Keratinocyte (primary cell): ENCODE measurements at regions not wholly inside any gene's neighbourhood (a gene's known extent, or its start where the extent isn't known, plus 50 kb on each side); places are given as distances from the start of the nearest gene placed in this dataset.

Experiments used
- DNase-seq: peaks from one replicate; pipeline ENCODE4 v3.0.0-alpha.2; 2011; ENCODE audit warnings: low read depth, missing footprints, low spot score
- FAIRE-seq: peaks from 2 replicates; lab custom pipeline; 2011; peaks lifted over from hg19 to GRCh38; lab: Jason Lieb, UNC
- H2AFZ ChIP-seq: 2 replicates; pipeline ENCODE4 v1.6.0; 2012; ENCODE audit warnings: low read length, control low read depth, inconsistent platforms; ENCODE audit not compliant: control insufficient read depth
- H3K27ac ChIP-seq: 2 replicates; pipeline ENCODE4 v1.5.1; 2011; ENCODE audit warnings: low read length; ENCODE audit not compliant: control insufficient read depth, insufficient read depth
- H3K27me3 ChIP-seq: 3 replicates; pipeline ENCODE4 v1.6.0; 2011; ENCODE audit warnings: low read length; ENCODE audit not compliant: control insufficient read depth, insufficient read depth; ENCODE audit errors: extremely low read depth
- H3K36me3 ChIP-seq, 2 experiments: 2 replicates in 1 of 2; 3 replicates in 1 of 2; pipeline ENCODE4 v1.5.1; 2011; ENCODE audit warnings: low read length in 2 of 2, mild to moderate bottlenecking in 1 of 2; ENCODE audit not compliant: control insufficient read depth in 2 of 2, insufficient read depth in 2 of 2; ENCODE audit errors: extremely low read depth in 1 of 2
- H3K4me1 ChIP-seq: 3 replicates; pipeline ENCODE4 v1.5.1; 2011; ENCODE audit warnings: low read length; ENCODE audit not compliant: control insufficient read depth, insufficient read depth; ENCODE audit errors: extremely low read depth
- H3K4me2 ChIP-seq: 3 replicates; pipeline ENCODE4 v1.6.0; 2011; ENCODE audit warnings: low read depth, low read length; ENCODE audit not compliant: control insufficient read depth, insufficient read depth; ENCODE audit errors: extremely low read depth
- H3K4me3 ChIP-seq, 3 experiments: fragments of 200-600 bp in 1 of 3; sonication (generic) in 1 of 3; 2 replicates in 2 of 3; 3 replicates in 1 of 3; pipeline ENCODE4 v1.5.1; 2011 to 2016; ENCODE audit warnings: low read length in 3 of 3, mild to moderate bottlenecking in 3 of 3, control low read depth in 2 of 3, inconsistent platforms in 1 of 3, low read depth in 1 of 3, mixed read lengths in 1 of 3, mixed run types in 1 of 3, moderate library complexity in 1 of 3; ENCODE audit not compliant: control insufficient read depth in 2 of 3, insufficient read depth in 2 of 3; ENCODE audit errors: extremely low read depth in 1 of 3
- H3K79me2 ChIP-seq: 2 replicates; pipeline ENCODE4 v1.6.0; 2012; ENCODE audit warnings: low read length; ENCODE audit not compliant: control insufficient read depth, insufficient read depth
- H3K9ac ChIP-seq: 3 replicates; pipeline ENCODE4 v1.6.0; 2011; ENCODE audit warnings: low read length; ENCODE audit not compliant: control insufficient read depth, insufficient read depth; ENCODE audit errors: extremely low read depth
- H3K9me1 ChIP-seq: 3 replicates; pipeline ENCODE4 v1.6.0; 2011; ENCODE audit warnings: low read length; ENCODE audit not compliant: control insufficient read depth, insufficient read depth; ENCODE audit errors: extremely low read depth
- H3K9me3 ChIP-seq: 2 replicates; pipeline ENCODE4 v1.5.1; 2012; ENCODE audit warnings: low read depth, low read length; ENCODE audit not compliant: control insufficient read depth
- H4K20me1 ChIP-seq: 3 replicates; pipeline ENCODE4 v1.6.0; 2011; ENCODE audit warnings: low read length; ENCODE audit not compliant: control insufficient read depth, insufficient read depth; ENCODE audit errors: extremely low read depth
- EZH2 ChIP-seq: IDR thresholded peaks from one replicate; pipeline ENCODE4 v1.6.1; 2012; ENCODE audit warnings: inconsistent platforms, mild to moderate bottlenecking, low read length, moderate library complexity
- dilution Hi-C: fragments of 300-500 bp; cut with MboI; formaldehyde crosslinking; loops from one replicate; pipeline ENCODE4 v1.7.0; 2020; ENCODE audit warnings: low sequenced_read_pairs; ENCODE audit not compliant: extremely low pct_ligation_motif_present
- TF ChIP-seq, protein P1 (sequence below), 3 experiments: IDR thresholded peaks in 1 of 3; conservative IDR thresholded peaks in 1 of 3; optimal IDR thresholded peaks in 1 of 3; 2 replicates in 2 of 3; 3 replicates in 1 of 3; pipeline versions ENCODE3 to v1.5.1; 2011; ENCODE audit warnings: low read length in 3 of 3, mild to moderate bottlenecking in 3 of 3, moderate library complexity in 2 of 3, control low read depth in 1 of 3, inconsistent platforms in 1 of 3; ENCODE audit not compliant: insufficient read depth in 2 of 3; ENCODE audit errors: extremely low read depth in 1 of 3

DNA sequence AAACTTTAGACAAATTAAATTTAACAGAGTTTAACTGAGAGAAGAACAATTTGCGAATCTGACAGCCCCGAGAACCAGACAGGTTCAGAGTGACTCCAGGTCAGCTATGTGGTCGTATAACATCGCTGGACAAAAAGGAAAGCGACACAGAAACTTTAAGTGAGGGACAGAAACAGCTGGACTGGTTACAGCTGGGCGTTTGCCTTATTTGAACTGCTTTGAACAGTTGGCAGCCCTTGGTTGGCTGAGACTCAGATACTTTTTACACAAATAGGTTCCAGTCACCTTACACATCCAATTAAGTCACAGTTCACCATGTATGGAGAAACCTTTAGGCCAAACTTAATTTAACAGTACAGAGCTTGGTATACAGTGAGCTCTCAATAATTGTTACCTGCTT is 436.9 kb downstream of the GUCY1A2 start:
- Histone ChIP-seq H3K9me3 (no peaks in the 10 kb centered on the region), H3K36me3 (no peaks in the 10 kb centered on the region), H3K9ac (no peak overlapping the region), H3K79me2 (no peaks in the 10 kb centered on the region), H4K20me1 (no peaks in the 10 kb centered on the region), H3K4me2 (no peak overlapping the region), H3K27me3 (no peaks in the 10 kb centered on the region), H2AFZ (peak overlapping the region; percentile 23), H3K4me3 (no peak overlapping the region), H3K27ac (no peak overlapping the region), H3K4me1 (no peaks in the 10 kb centered on the region), H3K9me1 (no peaks in the 10 kb centered on the region)
- dilution Hi-C loops, result no loop called here
- TF ChIP-seq EZH2, result no peak
- TF ChIP-seq, protein P1, sequence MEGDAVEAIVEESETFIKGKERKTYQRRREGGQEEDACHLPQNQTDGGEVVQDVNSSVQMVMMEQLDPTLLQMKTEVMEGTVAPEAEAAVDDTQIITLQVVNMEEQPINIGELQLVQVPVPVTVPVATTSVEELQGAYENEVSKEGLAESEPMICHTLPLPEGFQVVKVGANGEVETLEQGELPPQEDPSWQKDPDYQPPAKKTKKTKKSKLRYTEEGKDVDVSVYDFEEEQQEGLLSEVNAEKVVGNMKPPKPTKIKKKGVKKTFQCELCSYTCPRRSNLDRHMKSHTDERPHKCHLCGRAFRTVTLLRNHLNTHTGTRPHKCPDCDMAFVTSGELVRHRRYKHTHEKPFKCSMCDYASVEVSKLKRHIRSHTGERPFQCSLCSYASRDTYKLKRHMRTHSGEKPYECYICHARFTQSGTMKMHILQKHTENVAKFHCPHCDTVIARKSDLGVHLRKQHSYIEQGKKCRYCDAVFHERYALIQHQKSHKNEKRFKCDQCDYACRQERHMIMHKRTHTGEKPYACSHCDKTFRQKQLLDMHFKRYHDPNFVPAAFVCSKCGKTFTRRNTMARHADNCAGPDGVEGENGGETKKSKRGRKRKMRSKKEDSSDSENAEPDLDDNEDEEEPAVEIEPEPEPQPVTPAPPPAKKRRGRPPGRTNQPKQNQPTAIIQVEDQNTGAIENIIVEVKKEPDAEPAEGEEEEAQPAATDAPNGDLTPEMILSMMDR (optimal IDR thresholded peaks at IDR 0.05 in 1 of 3, IDR thresholded peaks at IDR 0.05 in 1 of 3, conservative IDR thresholded peaks at IDR 0.05 in 1 of 3; ENCODE audit: extremely low read depth in 1 of 3, insufficient read depth in 2 of 3, low read length in 3 of 3), result no peak
- FAIRE-seq (no peak), DNase-seq (no peak)

DNA sequence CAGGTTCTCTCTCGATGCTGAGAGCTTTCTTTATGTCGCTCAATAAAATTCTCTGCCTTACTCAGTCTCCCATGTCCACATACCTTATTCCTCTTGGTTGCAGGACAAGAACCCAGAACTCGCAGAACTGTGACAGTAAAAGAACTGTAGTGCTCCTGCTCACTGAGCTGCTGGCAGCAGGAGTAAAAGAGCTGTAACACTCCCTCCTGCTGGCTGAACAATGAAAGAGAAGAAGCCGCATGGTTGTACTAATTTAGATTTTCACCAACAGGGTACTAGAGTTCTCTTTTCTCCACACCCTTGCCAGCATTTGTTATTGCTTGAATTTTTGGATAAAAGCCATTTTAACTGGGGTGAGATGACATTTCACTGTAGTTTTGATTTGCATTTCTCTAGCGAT is 433.2 kb downstream of the GUCY1A2 start:
- no peak overlapping the region for H3K27ac ChIP-seq
- no peaks in the 10 kb centered on the region for H3K79me2 ChIP-seq
- no peaks in the 10 kb centered on the region for H3K4me1 ChIP-seq
- DNase-seq (no peak), FAIRE-seq (peak; percentile 13)
- no peaks in the 10 kb centered on the region for H3K27me3 ChIP-seq
- no peak overlapping the region for H2AFZ ChIP-seq
- no peak overlapping the region for H3K4me2 ChIP-seq
- H3K36me3 ChIP-seq, result no peaks in the 10 kb centered on the region
- no peak overlapping the region for H3K4me3 ChIP-seq
- TF ChIP-seq, protein P1 (optimal IDR thresholded peaks at IDR 0.05 in 1 of 3, IDR thresholded peaks at IDR 0.05 in 1 of 3, conservative IDR thresholded peaks at IDR 0.05 in 1 of 3; ENCODE audit: extremely low read depth in 1 of 3, insufficient read depth in 2 of 3, low read length in 3 of 3), result peak; percentile 51 to 63 (median 55)
- TF ChIP-seq EZH2, result no peak
- dilution Hi-C loops, result no loop called here
- H4K20me1 ChIP-seq, result no peaks in the 10 kb centered on the region
- no peaks in the 10 kb centered on the region for H3K9me3 ChIP-seq
- H3K9ac ChIP-seq, result no peak overlapping the region
- H3K9me1 ChIP-seq, result no peaks in the 10 kb centered on the region
